Left lung (tissue), 4 donors: ENCODE measurements at regions not wholly inside any gene's neighbourhood (a gene's known extent, or its start where the extent isn't known, plus 50 kb on each side); places are given as distances from the start of the nearest gene placed in this dataset.
A peak's percentile ranks its signal among the peaks of the same experiment; 100 is the strongest.

ENCODE experiments used
- ATAC-seq: fragments of 200-7000 bp; cut with Tn5 transposase; one replicate; pipeline ENCODE4 v1.9.1; 2020; ENCODE audit warnings: moderate library complexity
- DNase-seq, 4 donors: peaks; one replicate each; pipeline ENCODE4 v3.0.0-alpha.2; 2013 to 2020
- H3K27ac ChIP-seq, 2 donors: fragments of 200-600 bp; sonication (generic) in 1 of 2; one replicate each; pipeline versions ENCODE4 v1.5.0 to v1.8.0; 2020 to 2021
- H3K27me3 ChIP-seq, 2 donors: fragments of 200-600 bp; sonication (generic) in 1 of 2; one replicate each; pipeline versions ENCODE4 v1.5.0 to v1.8.0; 2020 to 2021
- H3K36me3 ChIP-seq, 2 donors: fragments of 200-600 bp; sonication (generic) in 1 of 2; one replicate each; pipeline versions ENCODE4 v1.5.0 to v1.8.0; 2020 to 2021
- H3K4me1 ChIP-seq, 2 donors: fragments of 200-600 bp; one replicate each; pipeline ENCODE4 v1.8.0; 2021
- H3K4me3 ChIP-seq, 2 donors: fragments of 200-600 bp; sonication (generic) in 1 of 2; one replicate each; pipeline versions ENCODE4 v1.5.0 to v1.8.0; 2020 to 2021; ENCODE audit warnings: mild to moderate bottlenecking in 1 of 2
- H3K9me3 ChIP-seq, 2 donors: fragments of 200-600 bp; sonication (generic) in 1 of 2; one replicate each; pipeline versions ENCODE4 v1.5.0 to v1.8.0; 2020 to 2021
- intact Hi-C, 2 donors: fragments of 100-400 bp; cut with DNase I; formaldehyde crosslinking; loops; one replicate each; pipeline versions ENCODE4 v1.11.2 to v1.14.2; 2022
- TF ChIP-seq, protein P1 (sequence below), 2 donors: fragments of 200-600 bp; sonication (generic) in 1 of 2; IDR thresholded peaks; one replicate each; pipeline versions ENCODE4 v1.5.0 to v1.8.0; 2021; ENCODE audit warnings: antibody characterized with exemption in 2 of 2
- donor health status: DM: no; HTN: yes; CAD: no.
- donor health status: DM: no; HTN: no; CAD: no.

DNA sequence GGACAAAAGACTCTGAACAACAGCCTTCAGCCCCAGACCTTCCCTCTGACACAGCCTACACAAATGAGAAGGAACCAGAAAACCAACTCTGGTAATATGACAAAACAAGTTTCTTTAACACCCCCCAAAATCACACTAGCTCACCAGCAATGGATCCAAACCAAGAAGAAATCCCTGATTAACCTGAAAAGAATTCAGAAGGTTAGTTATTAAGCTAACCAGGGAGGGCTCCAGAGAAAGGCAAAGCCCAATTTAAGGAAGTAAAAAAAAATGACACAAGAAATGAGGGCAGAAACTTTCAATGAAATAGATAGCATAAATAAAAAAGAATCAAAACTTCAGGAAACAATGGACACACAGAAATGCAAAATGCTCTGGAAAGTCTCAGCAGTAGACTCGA, 224.0 kb downstream of the TRIML1 start:
- H3K9me3 ChIP-seq, result no peaks in the 10 kb centered on the region
- H3K4me3 ChIP-seq, result no peak overlapping the region
- DNase-seq (no peak), ATAC-seq (no peak)
- no peaks in the 10 kb centered on the region for H3K27me3 ChIP-seq
- intact Hi-C loops, result no loop called here
- H3K27ac ChIP-seq, result no peak overlapping the region
- TF ChIP-seq, protein P1, sequence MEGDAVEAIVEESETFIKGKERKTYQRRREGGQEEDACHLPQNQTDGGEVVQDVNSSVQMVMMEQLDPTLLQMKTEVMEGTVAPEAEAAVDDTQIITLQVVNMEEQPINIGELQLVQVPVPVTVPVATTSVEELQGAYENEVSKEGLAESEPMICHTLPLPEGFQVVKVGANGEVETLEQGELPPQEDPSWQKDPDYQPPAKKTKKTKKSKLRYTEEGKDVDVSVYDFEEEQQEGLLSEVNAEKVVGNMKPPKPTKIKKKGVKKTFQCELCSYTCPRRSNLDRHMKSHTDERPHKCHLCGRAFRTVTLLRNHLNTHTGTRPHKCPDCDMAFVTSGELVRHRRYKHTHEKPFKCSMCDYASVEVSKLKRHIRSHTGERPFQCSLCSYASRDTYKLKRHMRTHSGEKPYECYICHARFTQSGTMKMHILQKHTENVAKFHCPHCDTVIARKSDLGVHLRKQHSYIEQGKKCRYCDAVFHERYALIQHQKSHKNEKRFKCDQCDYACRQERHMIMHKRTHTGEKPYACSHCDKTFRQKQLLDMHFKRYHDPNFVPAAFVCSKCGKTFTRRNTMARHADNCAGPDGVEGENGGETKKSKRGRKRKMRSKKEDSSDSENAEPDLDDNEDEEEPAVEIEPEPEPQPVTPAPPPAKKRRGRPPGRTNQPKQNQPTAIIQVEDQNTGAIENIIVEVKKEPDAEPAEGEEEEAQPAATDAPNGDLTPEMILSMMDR (IDR thresholded peaks at IDR 0.05), result no peak
- H3K36me3 ChIP-seq, result no peaks in the 10 kb centered on the region
- no peaks in the 10 kb centered on the region for H3K4me1 ChIP-seq

DNA sequence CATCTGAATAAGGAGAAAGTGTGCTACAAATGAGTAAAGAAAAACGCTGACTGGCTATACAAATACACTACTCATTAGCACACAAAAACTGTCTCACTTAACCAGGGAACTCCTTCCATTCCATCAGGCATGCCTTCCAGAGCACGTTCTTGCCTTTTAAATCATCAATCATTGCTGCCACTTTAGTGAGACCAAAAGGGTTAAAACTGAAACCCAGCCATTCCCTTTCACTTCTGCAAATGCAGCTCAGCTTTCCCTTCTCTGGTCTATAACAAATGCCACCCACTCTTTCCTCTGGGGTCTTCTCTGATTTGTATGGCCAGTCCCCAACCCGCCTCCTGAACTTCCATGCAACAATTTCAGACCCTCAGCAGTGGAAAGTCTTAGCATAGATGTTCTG, 231.5 kb downstream of the TRIML1 start:
- peaks cover 0 to 4% of the 10 kb centered on the region in 2 donors for H3K9me3 ChIP-seq
- H3K36me3 ChIP-seq, result no peaks in the 10 kb centered on the region
- H3K4me3 ChIP-seq, result no peak overlapping the region
- intact Hi-C loops, result no loop called here
- H3K4me1 ChIP-seq, result no peaks in the 10 kb centered on the region
- no peak for ATAC-seq
- no peak overlapping the region for H3K27ac ChIP-seq
- TF ChIP-seq, protein P1 (IDR thresholded peaks at IDR 0.05), result no peak
- DNase-seq, result no peak
- H3K27me3 ChIP-seq, result no peaks in the 10 kb centered on the region

DNA sequence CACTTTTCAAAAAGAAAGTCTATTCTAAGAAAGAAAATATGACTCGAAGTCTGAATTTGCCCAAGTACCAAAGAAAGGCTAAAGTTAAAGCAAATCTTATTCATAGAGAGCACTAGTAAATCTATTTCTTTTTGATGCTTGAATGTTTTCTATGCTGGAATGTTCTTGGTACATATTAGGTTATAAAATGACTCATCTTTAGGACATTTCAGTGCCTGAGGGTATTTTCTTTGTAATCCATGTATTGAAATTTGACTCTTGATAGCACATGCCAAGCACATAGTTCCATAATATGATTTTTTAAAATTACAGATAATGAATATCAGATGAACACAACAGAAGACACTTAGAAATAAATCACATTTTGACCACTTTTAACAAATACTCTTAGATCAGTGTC, 232.8 kb downstream of the TRIML1 start:
- TF ChIP-seq, protein P1 (IDR thresholded peaks at IDR 0.05), result no peak
- Histone ChIP-seq H3K9me3 (peaks cover 0 to 14% of the 10 kb centered on the region in 2 donors), H3K27me3 (no peaks in the 10 kb centered on the region), H3K4me1 (no peaks in the 10 kb centered on the region), H3K27ac (no peak overlapping the region), H3K4me3 (no peak overlapping the region), H3K36me3 (no peaks in the 10 kb centered on the region)
- ATAC-seq (no peak), DNase-seq (no peak)
- intact Hi-C loops, result no loop called here

DNA sequence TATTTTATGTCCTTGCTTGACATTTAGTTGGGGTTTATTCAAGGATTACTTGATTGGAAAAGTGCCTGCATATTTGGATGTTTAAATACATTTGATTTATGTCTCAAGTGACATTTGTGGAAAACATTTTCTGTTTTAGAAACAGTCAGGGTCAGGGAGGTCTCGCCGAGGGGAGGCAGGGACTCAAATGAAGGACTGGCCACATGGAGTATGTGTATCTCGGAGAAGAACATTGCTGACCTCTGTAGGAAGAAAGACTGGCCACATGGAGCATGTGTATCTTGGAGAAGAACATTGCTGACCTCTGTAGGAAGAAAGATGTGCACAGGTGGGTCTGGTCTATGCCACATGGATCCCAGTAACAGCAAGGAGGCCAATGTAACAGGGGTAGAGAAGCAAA, 233.6 kb downstream of the TRIML1 start:
- no peaks in the 10 kb centered on the region for H3K36me3 ChIP-seq
- no peaks in the 10 kb centered on the region for H3K27me3 ChIP-seq
- ATAC-seq (no peak), DNase-seq (peak in 1 of 4 donors; percentile 26)
- no peak overlapping the region for H3K27ac ChIP-seq
- no peak overlapping the region for H3K4me3 ChIP-seq
- TF ChIP-seq, protein P1 (IDR thresholded peaks at IDR 0.05), result no peak
- no peaks in the 10 kb centered on the region for H3K4me1 ChIP-seq
- intact Hi-C loops, result no loop called here
- H3K9me3 ChIP-seq, result peaks cover 0 to 14% of the 10 kb centered on the region in 2 donors

DNA sequence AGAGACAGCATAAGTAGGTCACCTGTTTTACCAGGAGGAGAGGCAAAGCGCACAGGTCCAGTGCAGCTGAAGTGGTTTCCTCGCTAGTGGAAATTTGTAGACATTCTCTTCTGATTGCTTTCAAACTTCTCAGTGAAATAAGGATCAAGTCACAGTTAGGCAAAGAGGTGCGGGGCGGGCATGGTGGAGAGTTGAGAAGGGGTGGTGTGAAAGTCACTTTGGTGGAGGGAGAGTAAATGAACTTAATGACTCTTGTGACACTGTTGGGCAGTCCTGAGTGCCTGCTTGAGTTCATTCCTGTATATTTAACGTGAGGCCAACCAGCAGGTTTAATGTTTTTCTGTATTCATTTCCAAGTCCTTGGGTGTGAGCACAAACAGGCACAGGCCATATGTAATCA, 235.6 kb downstream of the TRIML1 start:
- Histone ChIP-seq H3K4me1 (no peaks in the 10 kb centered on the region), H3K9me3 (peaks cover 0 to 20% of the 10 kb centered on the region in 2 donors), H3K27me3 (no peaks in the 10 kb centered on the region), H3K27ac (no peak overlapping the region), H3K4me3 (no peak overlapping the region), H3K36me3 (no peaks in the 10 kb centered on the region)
- ATAC-seq (peak; percentile 95), DNase-seq (peak in 2 of 4 donors; percentile 54 to 66)
- TF ChIP-seq, protein P1 (IDR thresholded peaks at IDR 0.05), result no peak
- intact Hi-C loops, result no loop called here
